ENCODE measurements at regions not wholly inside any gene's neighbourhood (a gene's known extent, or its start where the extent isn't known, plus 50 kb on each side); places are given as distances from the start of the nearest gene placed in this dataset.

GRCh38 chr3:159854500-159855124, 134.0 kb upstream of the IL12A start:
- DNase-seq (no peak), ATAC-seq (ENCODE audit: insufficient read depth, low FRiP score) (peak; percentile 63)
- Histone ChIP-seq H3K36me3 (ENCODE audit: control insufficient read depth in 4 of 4, insufficient read depth in 4 of 4, low read length in 4 of 4) (no peaks in the 10 kb centered on the region), H3K27me3 (ENCODE audit: control insufficient read depth in 3 of 3, insufficient read depth in 3 of 3, low read length in 2 of 3) (peaks cover 0 to 60% (median 39%) of the 10 kb centered on the region in 3 donors), H3K27ac (ENCODE audit: low read depth in 1 of 2, low read length in 1 of 2) (peak overlapping the region; percentile 79 to 97), H3K9ac (ENCODE audit: insufficient read depth in 1 of 2, low read length in 2 of 2) (peak overlapping the region in 1 of 2 donors; percentile 50), H3K9me3 (ENCODE audit: control insufficient read depth in 4 of 4, insufficient read depth in 3 of 4, low read length in 3 of 4) (peaks cover 0 to 1% (median 0%) of the 10 kb centered on the region in 4 donors), H3K4me1 (ENCODE audit: control insufficient read depth in 5 of 5, insufficient read depth in 5 of 5, low read length in 5 of 5) (peaks cover 14 to 32% (median 20%) of the 10 kb centered on the region in 5 donors), H3K4me3 (no peak overlapping the region)
- WGBS, 2 donors: 52 to 55% methylated on average over 8 of the region's 8 CpGs
- TF ChIP-seq CTCF (IDR thresholded peaks at IDR 0.05; ENCODE audit: control extremely low read depth, extremely low read depth): no peak

- DNase-seq: no peak
- Histone ChIP-seq H3K9ac (ENCODE audit: insufficient read depth in 1 of 2, low read length in 2 of 2) (no peak overlapping the region), H3K27ac (ENCODE audit: low read depth in 1 of 2, low read length in 1 of 2) (peak overlapping the region; percentile 81 to 86), H3K27me3 (ENCODE audit: control insufficient read depth in 3 of 3, insufficient read depth in 3 of 3, low read length in 2 of 3) (peaks cover 0 to 51% (median 43%) of the 10 kb centered on the region in 3 donors), H3K36me3 (ENCODE audit: control insufficient read depth in 4 of 4, insufficient read depth in 4 of 4, low read length in 4 of 4) (no peaks in the 10 kb centered on the region), H3K9me3 (ENCODE audit: control insufficient read depth in 4 of 4, insufficient read depth in 3 of 4, low read length in 3 of 4) (no peaks in the 10 kb centered on the region), H3K4me3 (no peak overlapping the region), H3K4me1 (ENCODE audit: control insufficient read depth in 5 of 5, insufficient read depth in 5 of 5, low read length in 5 of 5) (peaks cover 18 to 40% (median 22%) of the 10 kb centered on the region in 5 donors)
- no peak for ATAC-seq (ENCODE audit: insufficient read depth, low FRiP score)
- TF ChIP-seq CTCF (IDR thresholded peaks at IDR 0.05; ENCODE audit: control extremely low read depth, extremely low read depth): no peak
- WGBS, 2 donors: 59 to 69% methylated on average over 5 of the region's 5 CpGs
These were observed 132.9 kb upstream of the IL12A start for GRCh38 chr3:159855599-159856346.

- Histone ChIP-seq H3K4me1 (ENCODE audit: control insufficient read depth in 5 of 5, insufficient read depth in 5 of 5, low read length in 5 of 5) (peaks cover 18 to 40% (median 20%) of the 10 kb centered on the region in 5 donors), H3K9ac (ENCODE audit: insufficient read depth in 1 of 2, low read length in 2 of 2) (no peak overlapping the region)
- ATAC-seq (ENCODE audit: insufficient read depth, low FRiP score): no peak
These were observed 132.0 kb upstream of the IL12A start for GRCh38 chr3:159856590-159857104.

More at GRCh38 chr3:159856590-159857104, 132.0 kb upstream of the IL12A start:
- DNase-seq: peak in 1 of 3 donors; percentile 57
- Histone ChIP-seq H3K27me3 (ENCODE audit: control insufficient read depth in 3 of 3, insufficient read depth in 3 of 3, low read length in 2 of 3) (peaks cover 0 to 55% (median 46%) of the 10 kb centered on the region in 3 donors), H3K27ac (ENCODE audit: low read depth in 1 of 2, low read length in 1 of 2) (peak overlapping the region; percentile 58 to 86), H3K36me3 (ENCODE audit: control insufficient read depth in 4 of 4, insufficient read depth in 4 of 4, low read length in 4 of 4) (no peaks in the 10 kb centered on the region), H3K4me3 (no peak overlapping the region), H3K9me3 (ENCODE audit: control insufficient read depth in 4 of 4, insufficient read depth in 3 of 4, low read length in 3 of 4) (no peaks in the 10 kb centered on the region)
- no peak for TF ChIP-seq CTCF (IDR thresholded peaks at IDR 0.05; ENCODE audit: control extremely low read depth, extremely low read depth)
- 41 to 58% methylated on average over 13 of the region's 13 CpGs for WGBS, 2 donors
